ENCODE measurements at regions not wholly inside any gene's neighbourhood (a gene's known extent, or its start where the extent isn't known, plus 50 kb on each side); places are given as distances from the start of the nearest gene placed in this dataset.
"Not testable (repeated sequence)": the region's sequence is repeated elsewhere in the genome, so short reads cannot be mapped to it uniquely, and the experiment has no call there.

GRCh38 chr12:64552510-64552909 is 57.8 kb upstream of the RASSF3 start:
- H3K27ac Mint-ChIP-seq (ENCODE audit: unreplicated experiment); H3K36me3 Mint-ChIP-seq (ENCODE audit: insufficient read depth, unreplicated experiment); DNase-seq; H3K9me3 Mint-ChIP-seq (ENCODE audit: low read depth, unreplicated experiment); H3K27me3 Mint-ChIP-seq (ENCODE audit: unreplicated experiment); intact Hi-C loops (cut with micrococcal nuclease; ENCODE audit: unreplicated experiment); H3K4me3 Mint-ChIP-seq (ENCODE audit: low read depth, unreplicated experiment); BruUV-seq (replicated peaks); CTCF ChIA-PET: not testable (repeated sequence)
- peaks cover 21% of the 10 kb centered on the region for H3K4me1 Mint-ChIP-seq (ENCODE audit: low read depth, unreplicated experiment)

- CTCF ChIA-PET; H3K27me3 Mint-ChIP-seq (ENCODE audit: unreplicated experiment); intact Hi-C loops (cut with micrococcal nuclease; ENCODE audit: unreplicated experiment); BruUV-seq (replicated peaks); H3K36me3 Mint-ChIP-seq (ENCODE audit: insufficient read depth, unreplicated experiment); H3K4me3 Mint-ChIP-seq (ENCODE audit: low read depth, unreplicated experiment); H3K9me3 Mint-ChIP-seq (ENCODE audit: low read depth, unreplicated experiment); DNase-seq; H3K27ac Mint-ChIP-seq (ENCODE audit: unreplicated experiment): not testable (repeated sequence)
- H3K4me1 Mint-ChIP-seq (ENCODE audit: low read depth, unreplicated experiment), result peaks cover 19% of the 10 kb centered on the region
These were observed 56.6 kb upstream of the RASSF3 start for GRCh38 chr12:64553689-64554088.

- Mint-ChIP-seq H3K4me1 (ENCODE audit: low read depth, unreplicated experiment) (peaks cover 10% of the 10 kb centered on the region), H3K36me3 (ENCODE audit: insufficient read depth, unreplicated experiment) (no peaks in the 10 kb centered on the region), H3K27ac (ENCODE audit: unreplicated experiment) (no peak overlapping the region), H3K9me3 (ENCODE audit: low read depth, unreplicated experiment) (no peaks in the 10 kb centered on the region), H3K4me3 (ENCODE audit: low read depth, unreplicated experiment) (no peak overlapping the region), H3K27me3 (ENCODE audit: unreplicated experiment) (peaks cover 12% of the 10 kb centered on the region)
- no peak for DNase-seq
- no TSS peak for BruUV-seq (replicated peaks)
- TF ChIP-seq CTCF (IDR thresholded peaks at IDR 0.05; ENCODE audit: unreplicated experiment), result no peak
- intact Hi-C loops (cut with micrococcal nuclease; ENCODE audit: unreplicated experiment), result no loop called here
- CTCF ChIA-PET, result interaction anchor here (0.7 kb wide), 1 partner anchor 128 kb away, joined by 3 read pairs; no protein-coding TSS in a partner anchor
These were observed 54.1 kb upstream of the RASSF3 start for GRCh38 chr12:64556231-64556630.

DNA sequence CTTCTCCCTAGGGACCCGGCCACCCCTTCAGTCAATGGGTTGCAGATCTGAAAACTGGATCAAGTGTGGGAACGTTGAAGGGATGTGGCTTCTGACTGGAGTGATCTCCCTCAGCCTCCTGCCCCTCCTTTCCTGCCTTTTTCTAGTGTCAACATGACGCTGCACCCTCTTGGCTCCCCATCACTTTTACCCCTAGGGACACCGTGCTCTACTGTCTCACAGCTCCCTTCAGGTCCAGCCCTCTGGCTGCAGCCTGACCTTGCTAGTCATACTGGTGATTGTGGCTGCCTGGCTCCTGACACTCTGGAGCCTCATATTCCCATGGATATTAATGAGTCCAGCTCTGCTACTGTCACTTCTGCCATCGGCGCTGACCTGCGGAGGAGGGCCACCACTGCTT is 51.5 kb upstream of the RASSF3 start:
- H3K9me3 Mint-ChIP-seq (ENCODE audit: low read depth, unreplicated experiment), result no peaks in the 10 kb centered on the region
- peaks cover 12% of the 10 kb centered on the region for H3K27me3 Mint-ChIP-seq (ENCODE audit: unreplicated experiment)
- intact Hi-C loops (cut with micrococcal nuclease; ENCODE audit: unreplicated experiment), result no loop called here
- no peak overlapping the region for H3K4me3 Mint-ChIP-seq (ENCODE audit: low read depth, unreplicated experiment)
- H3K36me3 Mint-ChIP-seq (ENCODE audit: insufficient read depth, unreplicated experiment), result peaks cover 5% of the 10 kb centered on the region
- no peak for DNase-seq
- BruUV-seq (replicated peaks), result no TSS peak
- H3K27ac Mint-ChIP-seq (ENCODE audit: unreplicated experiment), result no peak overlapping the region
- H3K4me1 Mint-ChIP-seq (ENCODE audit: low read depth, unreplicated experiment), result peaks cover 16% of the 10 kb centered on the region
- TF ChIP-seq CTCF (IDR thresholded peaks at IDR 0.05; ENCODE audit: unreplicated experiment), result no peak
- CTCF ChIA-PET, result no interaction called here

DNA sequence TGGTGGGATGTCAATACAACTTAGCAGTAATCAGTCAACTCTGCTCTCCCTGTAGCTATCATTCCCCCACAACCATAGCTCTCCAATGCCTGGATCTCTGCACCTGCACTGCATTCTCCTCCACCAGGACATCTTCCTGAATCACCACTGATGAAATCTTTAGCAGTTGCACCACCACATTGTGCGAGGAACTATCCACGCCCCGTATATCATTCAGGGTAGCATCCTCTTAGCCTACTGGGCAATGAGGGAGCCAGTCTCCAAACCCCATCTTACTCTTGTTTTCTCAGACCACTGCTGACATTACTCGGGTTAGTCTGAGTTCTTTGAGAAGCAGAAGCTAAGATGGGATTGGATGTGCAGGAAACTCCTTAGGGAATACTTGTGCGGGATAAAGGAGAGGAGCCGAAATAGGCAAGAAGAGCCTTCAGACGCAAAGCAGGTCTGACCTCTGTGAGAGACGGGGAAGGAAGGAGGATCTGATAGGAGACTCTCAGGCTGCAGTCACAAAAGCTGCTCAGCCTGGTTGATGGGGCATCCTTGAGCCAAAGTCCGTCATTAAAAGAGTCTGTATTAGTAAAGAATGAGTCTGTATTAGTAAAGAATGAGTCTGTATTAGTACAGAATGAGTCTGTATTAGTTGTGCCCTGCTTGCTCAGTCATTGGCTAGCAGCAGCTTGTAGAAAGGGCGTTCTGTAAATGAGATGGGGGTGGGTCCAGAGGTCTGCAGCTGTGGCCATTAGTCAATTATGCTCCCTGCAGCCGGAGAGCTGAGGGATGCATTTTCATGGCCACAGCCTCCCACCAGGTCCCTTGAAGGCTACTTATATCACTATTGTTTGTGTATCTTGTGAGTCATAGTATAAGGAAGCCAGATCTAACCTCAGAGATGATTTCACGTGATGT is 49.6 kb upstream of the RASSF3 start:
- CTCF ChIA-PET, result interaction anchor here (1.1 to 1.3 kb wide), 2 partner anchors 11 to 74 kb away, joined by 3 to 5 read pairs; no protein-coding TSS in a partner anchor
- peak; percentile 34 for DNase-seq
- intact Hi-C loops (cut with micrococcal nuclease; ENCODE audit: unreplicated experiment), result no loop called here
- H3K4me3 Mint-ChIP-seq (ENCODE audit: low read depth, unreplicated experiment), result no peak overlapping the region
- H3K27me3 Mint-ChIP-seq (ENCODE audit: unreplicated experiment), result peaks cover 12% of the 10 kb centered on the region
- no TSS peak for BruUV-seq (replicated peaks)
- no peak for TF ChIP-seq CTCF (IDR thresholded peaks at IDR 0.05; ENCODE audit: unreplicated experiment)
- H3K9me3 Mint-ChIP-seq (ENCODE audit: low read depth, unreplicated experiment), result no peaks in the 10 kb centered on the region
- H3K27ac Mint-ChIP-seq (ENCODE audit: unreplicated experiment), result no peak overlapping the region
- peaks cover 16% of the 10 kb centered on the region for H3K4me1 Mint-ChIP-seq (ENCODE audit: low read depth, unreplicated experiment)
- H3K36me3 Mint-ChIP-seq (ENCODE audit: insufficient read depth, unreplicated experiment), result peaks cover 5% of the 10 kb centered on the region

Measured in Calu3 (cell line).